T-cell (primary cell): ENCODE measurements at regions not wholly inside any gene's neighbourhood (a gene's known extent, or its start where the extent isn't known, plus 50 kb on each side); places are given as distances from the start of the nearest gene placed in this dataset.

Experiments used
- ATAC-seq, 4 experiments: fragments of 200-7000 bp in 3 of 4; fragments of 150-1000 bp in 1 of 4; cut with Tn5 transposase; replicated peaks in 1 of 4; 1 replicate in 3 of 4; 2 replicates in 1 of 4; pipeline ENCODE4 v1.10.0; 2021; ENCODE audit warnings: moderate library complexity in 3 of 4, mild to moderate bottlenecking in 2 of 4, moderate number of reproducible peaks in 1 of 4
- CTCF ChIA-PET, 2 donors: fragments of 300-600 bp; sonication (Branson Sonifier 250); formaldehyde crosslinking; loops; one replicate each; lab custom pipeline; 2022; ENCODE audit warnings: antibody characterized with exemption in 2 of 2; lab: Charles Lee
- POLR2A ChIA-PET, 2 donors: fragments of 300-600 bp; sonication (Branson Sonifier 250); formaldehyde crosslinking; loops; one replicate each; lab custom pipeline; 2022; ENCODE audit warnings: antibody characterized with exemption in 2 of 2; lab: Charles Lee
- DNase-seq, 35 experiments: peaks; one replicate each; pipeline versions ENCODE4 v3.0.0 to v3.0.0-alpha.2; 2013 to 2023
- H3K27ac ChIP-seq: one replicate; pipeline ENCODE4 v1.5.1; 2013; ENCODE audit warnings: low read length
- H3K27me3 ChIP-seq, 2 experiments: replicated peaks in 1 of 2; 1 replicate in 1 of 2; 2 replicates in 1 of 2; pipeline versions ENCODE4 v1.6.1 to v1.7.0; 2013; ENCODE audit warnings: low read length in 1 of 2, mixed read lengths in 1 of 2; ENCODE audit not compliant: control insufficient read depth in 2 of 2, insufficient read depth in 2 of 2; ENCODE audit errors: extremely low read depth in 1 of 2
- H3K36me3 ChIP-seq, 2 donors: 1 replicate in 1 of 2; 2 replicates in 1 of 2; pipeline versions ENCODE4 v1.6.1 to v1.7.0; 2013; ENCODE audit warnings: low read length in 1 of 2; ENCODE audit not compliant: control insufficient read depth in 2 of 2, insufficient read depth in 1 of 2; ENCODE audit errors: extremely low read depth in 1 of 2
- H3K4me1 ChIP-seq, 2 experiments: 1 replicate in 1 of 2; 2 replicates in 1 of 2; pipeline versions ENCODE4 v1.6.1 to v1.7.0; 2013; ENCODE audit warnings: low read length in 2 of 2, mixed read lengths in 1 of 2; ENCODE audit not compliant: insufficient read depth in 2 of 2, control insufficient read depth in 1 of 2; ENCODE audit errors: extremely low read depth in 1 of 2
- H3K4me3 ChIP-seq, 2 donors: 1 replicate in 1 of 2; 2 replicates in 1 of 2; pipeline versions ENCODE4 v1.5.1 to v1.7.0; 2013; ENCODE audit warnings: mild to moderate bottlenecking in 2 of 2, low read length in 1 of 2, moderate library complexity in 1 of 2; ENCODE audit not compliant: control insufficient read depth in 1 of 2; ENCODE audit errors: extremely low read depth in 1 of 2
- H3K9me3 ChIP-seq: 2 replicates; pipeline ENCODE4 v1.7.0; 2013
- H3K27ac Mint-ChIP-seq, 2 donors: one replicate each; pipeline ENCODE4 v1.8.0; 2020 to 2021; ENCODE audit warnings: mild to moderate bottlenecking in 2 of 2, mixed read lengths in 2 of 2
- H3K27me3 Mint-ChIP-seq, 2 donors: one replicate each; pipeline ENCODE4 v1.8.0; 2021 to 2022; ENCODE audit warnings: mixed read lengths in 2 of 2
- H3K36me3 Mint-ChIP-seq: one replicate; pipeline ENCODE4 v1.8.0; 2021; ENCODE audit warnings: mixed read lengths
- H3K4me1 Mint-ChIP-seq, 3 donors: one replicate each; pipeline ENCODE4 v1.8.0; 2020 to 2022; ENCODE audit warnings: mixed read lengths in 3 of 3, mild to moderate bottlenecking in 1 of 3
- H3K4me3 Mint-ChIP-seq, 3 donors: one replicate each; pipeline ENCODE4 v1.8.0; 2020 to 2022; ENCODE audit warnings: mild to moderate bottlenecking in 3 of 3, mixed read lengths in 3 of 3, moderate library complexity in 3 of 3
- H3K9me3 Mint-ChIP-seq, 3 donors: one replicate each; pipeline ENCODE4 v1.8.0; 2020 to 2022; ENCODE audit warnings: mixed read lengths in 3 of 3
- WGBS: methylation state at CpG from one replicate; pipeline ENCODE4 v1.1.5; 2013; ENCODE audit warnings: missing lambda C conversion rate; ENCODE audit not compliant: insufficient coverage; 5-methylcytosine and 5-hydroxymethylcytosine counted together

DNA sequence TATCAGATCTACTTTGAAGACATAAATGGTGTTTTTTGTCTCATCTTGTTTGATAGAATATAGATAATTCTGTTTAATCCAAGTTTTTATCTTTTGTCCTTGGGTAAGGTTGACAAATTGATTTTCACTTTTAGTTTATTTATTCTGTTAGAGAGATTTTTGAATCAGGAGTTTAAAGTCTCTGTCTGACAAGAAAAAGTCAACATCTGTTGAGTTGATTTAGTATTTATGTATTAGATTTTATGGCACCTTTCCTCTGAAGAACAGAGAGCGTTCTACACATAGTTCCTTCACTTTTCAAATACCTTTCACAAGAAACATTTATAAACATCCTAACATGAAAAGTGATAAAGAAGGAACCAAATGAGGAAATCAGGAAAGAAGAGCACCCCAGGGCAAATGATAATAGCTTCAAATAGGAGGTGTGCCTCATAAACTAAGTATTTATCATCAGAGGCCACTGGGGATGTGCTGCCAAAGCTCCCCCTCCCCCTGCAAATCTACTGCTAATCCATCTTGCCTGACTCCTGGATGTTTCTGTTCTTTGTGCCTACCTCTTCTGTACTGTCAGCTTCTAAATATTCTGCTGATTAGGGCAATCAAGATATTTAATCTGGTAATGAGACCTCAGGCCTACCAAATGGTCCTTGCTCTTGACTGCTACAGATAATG, 457.7 kb upstream of the CHD1 start:
- ChIA-PET POLR2A (no interaction called here), CTCF (no interaction called here)
- no peaks in the 10 kb centered on the region for H3K27me3 Mint-ChIP-seq
- no peak overlapping the region for H3K4me3 Mint-ChIP-seq
- no peak overlapping the region for H3K27ac Mint-ChIP-seq
- no CpG with 5 or more reads among the region's 1 CpG for WGBS
- Histone ChIP-seq H3K36me3 (no peaks in the 10 kb centered on the region), H3K4me1 (no peaks in the 10 kb centered on the region), H3K27me3 (no peaks in the 10 kb centered on the region), H3K27ac (no peak overlapping the region), H3K9me3 (no peaks in the 10 kb centered on the region), H3K4me3 (no peak overlapping the region)
- no peak for ATAC-seq
- no peak for DNase-seq
- H3K36me3 Mint-ChIP-seq: no peaks in the 10 kb centered on the region
- no peaks in the 10 kb centered on the region for H3K4me1 Mint-ChIP-seq
- H3K9me3 Mint-ChIP-seq: peaks cover 0 to 12% (median 6%) of the 10 kb centered on the region in 3 donors

DNA sequence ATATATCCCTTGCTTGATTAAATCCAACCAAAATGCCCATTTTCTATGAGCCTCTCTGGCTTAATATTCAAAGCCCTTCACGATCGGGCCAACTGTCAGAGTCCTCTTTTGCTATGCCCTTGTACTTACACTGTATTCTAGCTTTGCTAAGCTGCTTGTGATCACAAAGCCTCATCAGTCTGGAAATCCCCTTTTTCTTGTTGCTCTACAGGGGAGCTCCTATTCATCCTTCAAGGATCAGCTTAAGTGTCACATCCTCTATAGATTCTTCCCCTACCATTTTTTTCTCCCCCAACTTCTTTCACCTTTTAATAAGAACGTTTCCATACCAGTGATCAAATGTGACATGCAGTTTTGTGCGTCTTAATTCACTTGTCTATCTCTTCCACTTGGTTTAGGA, 450.4 kb upstream of the CHD1 start:
- no peaks in the 10 kb centered on the region for H3K4me1 Mint-ChIP-seq
- H3K27me3 ChIP-seq: no peaks in the 10 kb centered on the region
- H3K27ac Mint-ChIP-seq: no peak overlapping the region
- no peak overlapping the region for H3K4me3 ChIP-seq
- H3K27me3 Mint-ChIP-seq: no peaks in the 10 kb centered on the region
- peaks cover 0 to 17% (median 12%) of the 10 kb centered on the region in 3 donors for H3K9me3 Mint-ChIP-seq
- H3K4me3 Mint-ChIP-seq: no peak overlapping the region
- DNase-seq (no peak), ATAC-seq (no peak)
- WGBS: 78% methylated on average over 2 of the region's 4 CpGs
- no peaks in the 10 kb centered on the region for H3K36me3 Mint-ChIP-seq
- CTCF ChIA-PET: no interaction called here
- POLR2A ChIA-PET: no interaction called here
- H3K4me1 ChIP-seq: no peaks in the 10 kb centered on the region
- no peaks in the 10 kb centered on the region for H3K36me3 ChIP-seq
- no peak overlapping the region for H3K27ac ChIP-seq
- H3K9me3 ChIP-seq: no peaks in the 10 kb centered on the region

- no peaks in the 10 kb centered on the region for H3K4me1 Mint-ChIP-seq
- H3K36me3 Mint-ChIP-seq: no peaks in the 10 kb centered on the region
- H3K9me3 Mint-ChIP-seq: peaks cover 0 to 12% (median 12%) of the 10 kb centered on the region in 3 donors
- H3K27ac ChIP-seq: no peak overlapping the region
- no peak overlapping the region for H3K4me3 Mint-ChIP-seq
- H3K27ac Mint-ChIP-seq: no peak overlapping the region
- CTCF ChIA-PET: no interaction called here
- DNase-seq: no peak
- no peaks in the 10 kb centered on the region for H3K9me3 ChIP-seq
- POLR2A ChIA-PET: no interaction called here
- 43% methylated on average over 1 of the region's 2 CpGs for WGBS
- no peak overlapping the region for H3K4me3 ChIP-seq
- no peaks in the 10 kb centered on the region for H3K4me1 ChIP-seq
- no peaks in the 10 kb centered on the region for H3K36me3 ChIP-seq
- no peaks in the 10 kb centered on the region for H3K27me3 Mint-ChIP-seq
- H3K27me3 ChIP-seq: no peaks in the 10 kb centered on the region
- no peak for ATAC-seq
Observed at GRCh38 chr5:99378443-99378842, 449.6 kb upstream of the CHD1 start.

DNA sequence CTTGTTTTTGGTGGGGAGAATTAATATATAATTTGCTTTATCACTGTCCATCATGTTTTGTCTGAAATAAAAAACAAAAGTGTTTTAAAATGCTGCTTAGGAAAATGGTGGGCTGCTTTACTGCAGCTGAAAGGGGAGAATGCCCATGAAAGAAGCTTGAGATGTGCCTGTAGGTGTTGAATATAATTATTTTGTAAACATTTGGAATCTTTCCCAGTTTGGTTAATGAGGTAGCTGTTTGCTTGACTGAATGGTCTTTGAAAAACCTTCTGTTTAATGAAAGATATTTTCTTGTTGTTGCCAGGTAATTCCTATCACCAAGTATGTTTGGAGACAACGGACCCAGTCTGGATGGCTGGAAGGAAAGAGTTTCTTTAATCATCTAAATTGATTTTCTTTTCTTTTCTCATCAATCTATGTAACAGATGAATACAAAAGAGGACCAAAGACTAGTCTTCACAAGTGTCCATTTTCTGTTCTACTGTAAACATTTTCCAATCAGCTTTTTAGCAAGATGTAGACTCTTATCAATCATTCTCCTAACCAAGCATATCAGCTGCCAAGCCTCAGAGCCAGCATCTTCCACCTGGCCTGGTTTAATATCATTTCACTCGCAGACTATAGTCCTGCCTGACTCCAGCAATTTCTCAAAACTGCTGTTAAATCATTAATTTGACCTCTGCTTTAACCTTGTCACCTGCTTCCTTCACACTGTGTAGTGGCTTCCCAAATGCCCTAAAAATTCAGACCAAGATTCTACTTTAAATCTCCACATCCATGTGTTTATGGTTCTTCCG, 441.2 kb upstream of the CHD1 start:
- Histone ChIP-seq H3K9me3 (no peaks in the 10 kb centered on the region), H3K27ac (no peak overlapping the region), H3K4me3 (no peak overlapping the region), H3K27me3 (no peaks in the 10 kb centered on the region), H3K36me3 (no peaks in the 10 kb centered on the region), H3K4me1 (no peaks in the 10 kb centered on the region)
- no peak for DNase-seq
- WGBS: 60% methylated on average over 2 of the region's 3 CpGs
- H3K4me3 Mint-ChIP-seq: no peak overlapping the region
- H3K9me3 Mint-ChIP-seq: peaks cover 2 to 13% (median 5%) of the 10 kb centered on the region in 3 donors
- no peaks in the 10 kb centered on the region for H3K27me3 Mint-ChIP-seq
- no peak overlapping the region for H3K27ac Mint-ChIP-seq
- H3K36me3 Mint-ChIP-seq: no peaks in the 10 kb centered on the region
- ChIA-PET CTCF (no interaction called here), POLR2A (no interaction called here)
- no peak for ATAC-seq
- no peaks in the 10 kb centered on the region for H3K4me1 Mint-ChIP-seq

DNA sequence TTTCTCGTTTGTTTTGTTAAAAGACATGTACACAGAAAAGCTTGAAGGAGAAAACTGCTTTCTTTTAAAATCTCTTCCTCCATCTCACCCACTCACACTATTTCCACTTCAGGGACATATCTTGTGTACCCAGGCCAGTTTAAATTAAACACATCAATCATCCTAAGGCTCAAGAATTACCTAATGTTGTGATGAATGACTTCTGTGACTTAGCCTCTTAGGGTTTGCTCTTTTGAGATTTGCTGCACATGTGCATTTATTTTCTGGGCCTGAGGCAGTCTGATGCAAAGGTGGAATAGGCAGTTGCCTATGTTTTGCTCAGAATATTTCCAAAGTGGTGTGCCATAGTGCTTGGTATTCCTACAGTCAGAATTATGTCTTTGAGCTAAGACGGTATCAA, 439.9 kb upstream of the CHD1 start:
- no peak overlapping the region for H3K4me3 ChIP-seq
- WGBS: no CpG with 5 or more reads among the region's 2 CpGs
- ChIA-PET CTCF (no interaction called here), POLR2A (no interaction called here)
- no peaks in the 10 kb centered on the region for H3K27me3 Mint-ChIP-seq
- no peak overlapping the region for H3K27ac ChIP-seq
- no peaks in the 10 kb centered on the region for H3K36me3 ChIP-seq
- no peak for ATAC-seq
- no peaks in the 10 kb centered on the region for H3K4me1 Mint-ChIP-seq
- no peak overlapping the region for H3K4me3 Mint-ChIP-seq
- no peaks in the 10 kb centered on the region for H3K36me3 Mint-ChIP-seq
- no peak overlapping the region for H3K27ac Mint-ChIP-seq
- no peak for DNase-seq
- H3K4me1 ChIP-seq: no peaks in the 10 kb centered on the region
- peaks cover 3 to 13% (median 6%) of the 10 kb centered on the region in 3 donors for H3K9me3 Mint-ChIP-seq
- no peaks in the 10 kb centered on the region for H3K27me3 ChIP-seq
- H3K9me3 ChIP-seq: no peaks in the 10 kb centered on the region

GRCh38 chr5:99355881-99356280, 427.1 kb upstream of the CHD1 start:
- Mint-ChIP-seq H3K27ac (no peak overlapping the region), H3K4me3 (no peak overlapping the region), H3K9me3 (peaks cover 3 to 9% (median 7%) of the 10 kb centered on the region in 3 donors), H3K36me3 (no peaks in the 10 kb centered on the region), H3K4me1 (no peaks in the 10 kb centered on the region), H3K27me3 (no peaks in the 10 kb centered on the region)
- no peak for DNase-seq
- ChIA-PET POLR2A (no interaction called here), CTCF (no interaction called here)
- H3K27me3 ChIP-seq: no peaks in the 10 kb centered on the region
- no peaks in the 10 kb centered on the region for H3K36me3 ChIP-seq
- H3K27ac ChIP-seq: no peak overlapping the region
- no peak for ATAC-seq
- H3K4me1 ChIP-seq: no peaks in the 10 kb centered on the region
- H3K4me3 ChIP-seq: no peak overlapping the region
- H3K9me3 ChIP-seq: no peaks in the 10 kb centered on the region
